GM12878 (cell line): ENCODE measurements at regions not wholly inside any gene's neighbourhood (a gene's known extent, or its start where the extent isn't known, plus 50 kb on each side); places are given as distances from the start of the nearest gene placed in this dataset.

Experiments used
- ATAC-seq: fragments of 200-7000 bp; cut with Tn5 transposase; 3 replicates; pipeline ENCODE4 v1.9.1; 2020; ENCODE audit warnings: mild to moderate bottlenecking, moderate library complexity
- BruUV-seq: library from RNA; stranded (reverse); fragments of 400-500 nt; replicated peaks from 2 replicates; lab custom pipeline; 2021; lab: Mats Ljungman, UMichigan
- CTCF ChIA-PET: fragments of 300-600 bp; sonication (Branson Sonifier 250); formaldehyde crosslinking; extraction: SDS; loops from one replicate; lab custom pipeline; 2021; ENCODE audit warnings: inconsistent platforms; lab: Yijun Ruan, JAX
- POLR2A ChIA-PET: fragments of 350-600 bp; formaldehyde crosslinking; extraction: SDS; loops from one replicate; lab custom pipeline; 2021; ENCODE audit warnings: inconsistent platforms; lab: Charles Lee
- RAD21 ChIA-PET: fragments of 300-600 bp; sonication (Branson Sonifier 250); formaldehyde crosslinking; loops from one replicate; lab custom pipeline; 2023; ENCODE audit warnings: antibody characterized with exemption; ENCODE audit not compliant: unreplicated experiment; lab: Charles Lee
- SMC1A ChIA-PET: fragments of 300-600 bp; sonication (Branson Sonifier 250); formaldehyde crosslinking; loops from one replicate; lab custom pipeline; 2023; ENCODE audit not compliant: unreplicated experiment, uncharacterized antibody; lab: Charles Lee
- DNase-seq: peaks from one replicate; pipeline ENCODE4 v3.0.0-alpha.2; 2011; ENCODE audit warnings: low read depth, low spot score
- FAIRE-seq: peaks from 3 replicates; lab custom pipeline; 2011; peaks lifted over from hg19 to GRCh38; lab: Jason Lieb, UNC
- H2AFZ ChIP-seq: 2 replicates; pipeline ENCODE4 v1.6.0; 2011; ENCODE audit warnings: low read depth, low read length, control low read depth; ENCODE audit not compliant: control insufficient read depth
- H3K27ac ChIP-seq: 2 replicates; pipeline ENCODE4 v1.5.1; 2011; ENCODE audit warnings: control low read depth; ENCODE audit not compliant: control insufficient read depth, insufficient read depth
- H3K27me3 ChIP-seq, 2 experiments: replicated peaks in 1 of 2; 2 replicates each; pipeline versions ENCODE4 v1.6.0 to v1.6.1; 2011; ENCODE audit warnings: low read length in 1 of 2; ENCODE audit not compliant: control insufficient read depth in 2 of 2, insufficient read depth in 2 of 2
- H3K36me3 ChIP-seq, 2 experiments: 2 replicates each; pipeline ENCODE4 v1.5.1; 2011; ENCODE audit warnings: low read length in 1 of 2; ENCODE audit not compliant: control insufficient read depth in 2 of 2, insufficient read depth in 2 of 2
- H3K4me1 ChIP-seq: 2 replicates; pipeline ENCODE4 v1.6.1; 2011; ENCODE audit warnings: mild to moderate bottlenecking, low read length, moderate library complexity, mixed read lengths; ENCODE audit not compliant: control insufficient read depth, insufficient read depth
- H3K4me2 ChIP-seq: 2 replicates; pipeline ENCODE4 v1.6.0; 2011; ENCODE audit warnings: control low read depth; ENCODE audit not compliant: control insufficient read depth, insufficient read depth
- H3K4me3 ChIP-seq: fragments of 200-600 bp; sonication (generic); 2 replicates; pipeline ENCODE4 v1.5.1; 2016
- H3K79me2 ChIP-seq: 2 replicates; pipeline ENCODE4 v1.6.0; 2011; ENCODE audit warnings: low read length; ENCODE audit not compliant: control insufficient read depth, insufficient read depth
- H3K9ac ChIP-seq: 2 replicates; pipeline ENCODE4 v1.8.0; 2011; ENCODE audit warnings: low read length, control low read depth, mixed read lengths; ENCODE audit not compliant: control insufficient read depth, insufficient read depth
- H3K9me3 ChIP-seq: replicated peaks from 3 replicates; pipeline ENCODE4 v1.5.1; 2011; ENCODE audit warnings: mild to moderate bottlenecking, low read length; ENCODE audit not compliant: control insufficient read depth, insufficient read depth
- H4K20me1 ChIP-seq: 2 replicates; pipeline ENCODE4 v1.6.0; 2011; ENCODE audit not compliant: control insufficient read depth, insufficient read depth
- BCL11A ChIP-seq: IDR thresholded peaks from 2 replicates; pipeline ENCODE4 v1.6.1; 2011; ENCODE audit warnings: low read depth, low read length
- E2F8 ChIP-seq: fragments of 450-650 bp; IDR thresholded peaks from 2 replicates; pipeline ENCODE4 v1.6.1; 2018; ENCODE audit warnings: mild to moderate bottlenecking, low read depth, moderate library complexity; ENCODE audit not compliant: partially characterized antibody
- ESRRA ChIP-seq: IDR thresholded peaks from 2 replicates; pipeline ENCODE4 v1.6.1; 2012; ENCODE audit warnings: mild to moderate bottlenecking, low read length, improper control_type of control experiment
- HSF1 ChIP-seq: fragments of 150-350 bp; IDR thresholded peaks from 2 replicates; pipeline ENCODE4 v1.6.1; 2014; ENCODE audit warnings: mild to moderate bottlenecking, low read depth, low read length
- MTA2 ChIP-seq: fragments of 450-650 bp; IDR thresholded peaks from 2 replicates; pipeline ENCODE4 v1.6.1; 2016; ENCODE audit warnings: low read depth, mild to moderate bottlenecking, moderate library complexity
- NBN ChIP-seq: fragments of 450-650 bp; IDR thresholded peaks from 2 replicates; pipeline ENCODE4 v1.6.1; 2016
- NFYB ChIP-seq: IDR thresholded peaks from 2 replicates; pipeline ENCODE4 v1.6.1; 2011; ENCODE audit warnings: low read depth, mild to moderate bottlenecking, low read length, improper control_type of control experiment, moderate library complexity; ENCODE audit not compliant: insufficient read depth
- SMAD1 ChIP-seq: fragments of 450-650 bp; IDR thresholded peaks from 2 replicates; pipeline ENCODE4 v1.6.1; 2018; ENCODE audit warnings: mild to moderate bottlenecking, low read depth; ENCODE audit not compliant: partially characterized antibody
- STAT1 ChIP-seq: fragments of 450-650 bp; conservative IDR thresholded peaks from 2 replicates; pipeline ENCODE4 v1.6.1; 2014; ENCODE audit warnings: antibody characterized with exemption, mild to moderate bottlenecking
- TCF3 ChIP-seq: IDR thresholded peaks from 2 replicates; pipeline ENCODE4 v1.6.1; 2012; ENCODE audit warnings: low read depth, mild to moderate bottlenecking, low read length, borderline replicate concordance; ENCODE audit not compliant: insufficient read depth
- USF2 ChIP-seq: IDR thresholded peaks from 2 replicates; pipeline ENCODE4 v1.6.1; 2011; ENCODE audit warnings: low read depth, low read length, improper control_type of control experiment, borderline replicate concordance
- ZZZ3 ChIP-seq: IDR thresholded peaks from 2 replicates; pipeline ENCODE4 v1.6.1; 2011; ENCODE audit warnings: low read depth; ENCODE audit not compliant: control insufficient read depth, insufficient read length
- WGBS: methylation state at CpG from one replicate; pipeline ENCODE4 v1.1.6; 2016; ENCODE audit warnings: low lambda C conversion rate; ENCODE audit not compliant: insufficient replicate concordance, insufficient coverage; ENCODE audit errors: missing lambda C conversion rate; 5-methylcytosine and 5-hydroxymethylcytosine counted together
- in situ Hi-C: fragments of 300-500 bp; cut with MboI; formaldehyde crosslinking; loops from 9 replicates; pipeline ENCODE4 v1.14.3; 2018; ENCODE audit warnings: mixed read lengths
- intact Hi-C: fragments of 100-400 bp; cut with micrococcal nuclease; formaldehyde crosslinking; loops from one replicate; pipeline ENCODE4 v1.14.2; 2022; ENCODE audit not compliant: unreplicated experiment

- no peak for TF ChIP-seq ESRRA
- TF ChIP-seq MTA2, result no peak
- TF ChIP-seq, all 136 proteins: peak for 0
Observed at GRCh38 chr7:27300421-27300820, 57.8 kb downstream of the EVX1 start (continued).

- no peak for TF ChIP-seq STAT1
- H3K27me3 ChIP-seq, result no peaks in the 10 kb centered on the region
- 0% methylated on average over 2 of the region's 2 CpGs for WGBS
- ChIA-PET SMC1A (no interaction called here), CTCF (no interaction called here), POLR2A (no interaction called here), RAD21 (no interaction called here)
- no peak overlapping the region for H3K27ac ChIP-seq
- no peaks in the 10 kb centered on the region for H3K4me1 ChIP-seq
- no peaks in the 10 kb centered on the region for H4K20me1 ChIP-seq
- ATAC-seq (no peak), DNase-seq (no peak), FAIRE-seq (no peak)
- in situ Hi-C loops, result no loop called here
- no peak overlapping the region for H2AFZ ChIP-seq
- no peaks in the 10 kb centered on the region for H3K9me3 ChIP-seq
- H3K4me2 ChIP-seq, result no peak overlapping the region
- intact Hi-C loops, result no loop called here
- H3K79me2 ChIP-seq, result no peaks in the 10 kb centered on the region
- no TSS peak for BruUV-seq
- H3K9ac ChIP-seq, result no peak overlapping the region
- no peaks in the 10 kb centered on the region for H3K36me3 ChIP-seq
- H3K4me3 ChIP-seq, result no peak overlapping the region
Observed at GRCh38 chr7:27302590-27302989, 60.0 kb downstream of the EVX1 start.

- SMC1A ChIA-PET, result no interaction called here
- WGBS, result 49% methylated on average over 5 of the region's 5 CpGs
- Histone ChIP-seq H3K9ac (no peak overlapping the region), H3K4me2 (no peak overlapping the region), H2AFZ (no peak overlapping the region), H3K36me3 (no peaks in the 10 kb centered on the region), H3K27ac (no peak overlapping the region), H3K4me3 (no peak overlapping the region), H3K79me2 (no peaks in the 10 kb centered on the region), H3K27me3 (no peaks in the 10 kb centered on the region), H3K4me1 (no peaks in the 10 kb centered on the region), H3K9me3 (no peaks in the 10 kb centered on the region), H4K20me1 (no peaks in the 10 kb centered on the region)
- POLR2A ChIA-PET, result no interaction called here
- CTCF ChIA-PET, result no interaction called here
- RAD21 ChIA-PET, result no interaction called here
- intact Hi-C loops, result no loop called here
- in situ Hi-C loops, result no loop called here
- DNase-seq (no peak), ATAC-seq (no peak), FAIRE-seq (no peak)
- no TSS peak for BruUV-seq
- TF ChIP-seq TCF3 (no peak), NBN (no peak), HSF1 (no peak), USF2 (no peak), NFYB (no peak), SMAD1 (no peak), BCL11A (no peak), ZZZ3 (no peak), E2F8 (no peak)
Observed at GRCh38 chr7:27303026-27303425, 60.4 kb downstream of the EVX1 start.
